Psoas muscle (tissue), 7 donors: ENCODE measurements at regions not wholly inside any gene's neighbourhood (a gene's known extent, or its start where the extent isn't known, plus 50 kb on each side); places are given as distances from the start of the nearest gene placed in this dataset.

Source experiments
- ATAC-seq, 4 donors: fragments of 200-7000 bp; cut with Tn5 transposase; one replicate each; pipeline ENCODE4 v1.9.1; 2020; ENCODE audit warnings: moderate library complexity in 3 of 4, mild to moderate bottlenecking in 2 of 4
- DNase-seq, 2 donors: peaks; one replicate each; pipeline ENCODE4 v3.0.0-alpha.2; 2020
- H3K27ac ChIP-seq: fragments of 200-600 bp; one replicate; pipeline ENCODE4 v1.8.0; 2022
- H3K27me3 ChIP-seq, 3 donors: fragments of 200-600 bp in 1 of 3; one replicate each; pipeline versions ENCODE4 v1.6.1 to v1.8.0; 2013 to 2022; ENCODE audit warnings: low read length in 2 of 3, mild to moderate bottlenecking in 2 of 3, moderate library complexity in 1 of 3; ENCODE audit not compliant: insufficient read depth in 3 of 3
- H3K36me3 ChIP-seq, 2 donors: fragments of 200-600 bp in 1 of 2; one replicate each; pipeline versions ENCODE4 v1.6.1 to v1.8.0; 2013 to 2022; ENCODE audit warnings: low read depth in 1 of 2, mild to moderate bottlenecking in 1 of 2, moderate library complexity in 1 of 2; ENCODE audit not compliant: insufficient read depth in 1 of 2
- H3K4me1 ChIP-seq: fragments of 200-600 bp; one replicate; pipeline ENCODE4 v1.8.0; 2022
- H3K4me3 ChIP-seq: fragments of 200-600 bp; one replicate; pipeline ENCODE4 v1.8.0; 2022; ENCODE audit warnings: mild to moderate bottlenecking
- H3K9me3 ChIP-seq: fragments of 200-600 bp; one replicate; pipeline ENCODE4 v1.8.0; 2022
- CTCF ChIP-seq: fragments of 200-600 bp; IDR thresholded peaks from one replicate; pipeline ENCODE4 v1.8.0; 2022; ENCODE audit warnings: antibody characterized with exemption
- WGBS, 3 donors: extraction: QIAGEN DNeasy Blood & Tissue Kit; methylation state at CpG; one replicate each; pipeline versions ENCODE4 v1.1.6 to v1.1.7; 2013; 5-methylcytosine and 5-hydroxymethylcytosine counted together
- intact Hi-C, 2 donors: fragments of 100-400 bp; cut with DNase I; formaldehyde crosslinking; loops; one replicate each; pipeline versions ENCODE4 v1.11.0 to v1.14.2; 2022
- donor health status: healthy with polysubstance abuse.
- donor health status: DM: no; HTN: no; CAD: no; lungs with moderate emphysema.
- donor health status: Bipolar disorder and iron deficiency.
- donor health status: healthy.
- donor health status: DM: yes; HTN: yes; CAD: no.
- donor health status: DM: no; HTN: no; CAD: no.
- donor health status: DM: yes; HTN: yes; CAD: no.

- WGBS, 3 donors = 67 to 77% (median 72%) methylated on average over 10 of the region's 10 CpGs
Observed at GRCh38 chr10:43963793-43964425, 315.2 kb upstream of the ZNF32 start.

GRCh38 chr10:43963379-43963778, 314.7 kb upstream of the ZNF32 start:
- Histone ChIP-seq H3K36me3 (no peaks in the 10 kb centered on the region), H3K27me3 (no peaks in the 10 kb centered on the region), H3K9me3 (no peaks in the 10 kb centered on the region), H3K4me3 (no peak overlapping the region), H3K27ac (no peak overlapping the region), H3K4me1 (peaks cover 9% of the 10 kb centered on the region)
- no peak for DNase-seq
- intact Hi-C loops = no loop called here
- no peak for ATAC-seq
- no peak for TF ChIP-seq CTCF
- WGBS, 3 donors = 96% methylated on average over 2 of the region's 2 CpGs

More at GRCh38 chr10:43963793-43964425, 315.2 kb upstream of the ZNF32 start:
- TF ChIP-seq CTCF = no peak
- no peak overlapping the region for H3K4me3 ChIP-seq
- no peak for ATAC-seq
- peaks cover 9% of the 10 kb centered on the region for H3K4me1 ChIP-seq
- intact Hi-C loops = no loop called here
- no peaks in the 10 kb centered on the region for H3K27me3 ChIP-seq
- DNase-seq = no peak
- no peaks in the 10 kb centered on the region for H3K9me3 ChIP-seq
- H3K27ac ChIP-seq = peak overlapping the region; percentile 46
- H3K36me3 ChIP-seq = no peaks in the 10 kb centered on the region

GRCh38 chr10:43962346-43963191, 313.9 kb upstream of the ZNF32 start:
- ATAC-seq (no peak), DNase-seq (no peak)
- Histone ChIP-seq H3K9me3 (no peaks in the 10 kb centered on the region), H3K4me3 (no peak overlapping the region), H3K4me1 (peaks cover 9% of the 10 kb centered on the region), H3K36me3 (no peaks in the 10 kb centered on the region), H3K27me3 (no peaks in the 10 kb centered on the region), H3K27ac (no peak overlapping the region)
- TF ChIP-seq CTCF = no peak
- intact Hi-C loops = no loop called here
- WGBS, 3 donors = 80 to 84% (median 82%) methylated on average over 11 of the region's 11 CpGs

GRCh38 chr10:43961523-43962345, 313.1 kb upstream of the ZNF32 start:
- ATAC-seq (no peak), DNase-seq (no peak)
- no peak for TF ChIP-seq CTCF
- no peaks in the 10 kb centered on the region for H3K9me3 ChIP-seq
- intact Hi-C loops = no loop called here
- peaks cover 9% of the 10 kb centered on the region for H3K4me1 ChIP-seq
- H3K36me3 ChIP-seq = no peaks in the 10 kb centered on the region
- 88 to 89% (median 88%) methylated on average over 15 of the region's 15 CpGs for WGBS, 3 donors
- no peaks in the 10 kb centered on the region for H3K27me3 ChIP-seq
- H3K4me3 ChIP-seq = no peak overlapping the region
- no peak overlapping the region for H3K27ac ChIP-seq
